IMR-90 (cell line): ENCODE measurements at regions not wholly inside any gene's neighbourhood (a gene's known extent, or its start where the extent isn't known, plus 50 kb on each side); places are given as distances from the start of the nearest gene placed in this dataset.

Experiments used
- ATAC-seq: fragments of 200-7000 bp; cut with Tn5 transposase; 2 replicates; pipeline ENCODE4 v1.9.1; 2020; ENCODE audit warnings: low read depth, mild to moderate bottlenecking, moderate library complexity
- BruUV-seq: library from RNA; stranded (reverse); fragments of 400-500 nt; replicated peaks from 2 replicates; lab custom pipeline; 2021; lab: Mats Ljungman, UMichigan
- CTCF ChIA-PET: fragments of 300-600 bp; formaldehyde crosslinking; extraction: SDS; loops from one replicate; lab custom pipeline; 2021; ENCODE audit warnings: antibody characterized with exemption; lab: Yijun Ruan, JAX
- POLR2A ChIA-PET: fragments of 300-600 bp; sonication (Branson Sonifier 250); formaldehyde crosslinking; loops from one replicate; lab custom pipeline; 2022; ENCODE audit warnings: antibody characterized with exemption; ENCODE audit not compliant: unreplicated experiment; lab: Charles Lee
- DNase-seq: peaks from one replicate; pipeline ENCODE4 v3.0.0; 2013
- H2AFZ ChIP-seq: replicated peaks from 2 replicates; pipeline ENCODE3; 2013; ENCODE audit warnings: low read length, mild to moderate bottlenecking; ENCODE audit not compliant: poor library complexity
- H2AK5ac ChIP-seq: 2 replicates; pipeline ENCODE4 v1.6.1; 2013; ENCODE audit warnings: low read depth, low read length, inconsistent platforms
- H2AK9ac ChIP-seq: replicated peaks from 2 replicates; pipeline ENCODE3; 2013; ENCODE audit warnings: mild to moderate bottlenecking, low read depth, low read length, moderate library complexity; ENCODE audit not compliant: poor library complexity
- H2BK120ac ChIP-seq: 2 replicates; pipeline ENCODE4 v1.6.1; 2013; ENCODE audit warnings: low read depth, low read length, inconsistent platforms
- H2BK15ac ChIP-seq: 3 replicates; pipeline ENCODE4 v1.6.1; 2013; ENCODE audit warnings: low read depth, low read length, inconsistent platforms
- H2BK20ac ChIP-seq: 2 replicates; pipeline ENCODE4 v1.6.1; 2013; ENCODE audit warnings: low read depth, mild to moderate bottlenecking, inconsistent platforms, low read length, moderate library complexity
- H2BK5ac ChIP-seq: 2 replicates; pipeline ENCODE4 v1.6.1; 2013; ENCODE audit warnings: mild to moderate bottlenecking, low read depth, low read length, inconsistent platforms; ENCODE audit not compliant: poor library complexity, severe bottlenecking
- H3K14ac ChIP-seq: replicated peaks from 2 replicates; pipeline ENCODE4 v1.6.1; 2013; ENCODE audit warnings: low read depth, low read length, inconsistent platforms
- H3K18ac ChIP-seq: 2 replicates; pipeline ENCODE4 v1.6.1; 2013; ENCODE audit warnings: low read depth, low read length, control low read depth
- H3K23ac ChIP-seq: 2 replicates; pipeline ENCODE4 v1.6.1; 2013; ENCODE audit warnings: low read depth, low read length, inconsistent platforms
- H3K27ac ChIP-seq: 2 replicates; pipeline ENCODE4 v1.5.1; 2013; ENCODE audit warnings: mild to moderate bottlenecking, control low read depth, low read length; ENCODE audit not compliant: insufficient read depth
- H3K27me3 ChIP-seq: 2 replicates; pipeline ENCODE4 v1.6.1; 2013; ENCODE audit warnings: low read length; ENCODE audit not compliant: control insufficient read depth, insufficient read depth
- H3K36me3 ChIP-seq: 2 replicates; pipeline ENCODE4 v1.6.1; 2013; ENCODE audit warnings: low read length, mixed read lengths; ENCODE audit not compliant: control insufficient read depth, insufficient read depth
- H3K4ac ChIP-seq: 2 replicates; pipeline ENCODE4 v1.6.1; 2013; ENCODE audit warnings: low read depth, low read length, inconsistent platforms
- H3K4me1 ChIP-seq: 2 replicates; pipeline ENCODE4 v1.6.1; 2013; ENCODE audit warnings: low read length, mixed read lengths; ENCODE audit not compliant: control insufficient read depth, insufficient read depth
- H3K4me2 ChIP-seq: 2 replicates; pipeline ENCODE4 v1.6.1; 2013; ENCODE audit warnings: low read depth, mild to moderate bottlenecking, control low read depth, low read length, moderate library complexity
- H3K4me3 ChIP-seq: 2 replicates; pipeline ENCODE4 v1.5.1; 2013; ENCODE audit warnings: low read depth, mild to moderate bottlenecking, control low read depth, low read length, moderate library complexity; ENCODE audit not compliant: insufficient read depth
- H3K56ac ChIP-seq: 2 replicates; pipeline ENCODE4 v1.6.1; 2013; ENCODE audit warnings: low read length, inconsistent platforms; ENCODE audit not compliant: insufficient read depth; ENCODE audit errors: extremely low read depth
- H3K79me1 ChIP-seq, 2 experiments: 2 replicates each; pipeline ENCODE4 v1.6.1; 2013; ENCODE audit warnings: low read length in 2 of 2, inconsistent platforms in 1 of 2, low read depth in 1 of 2
- H3K9ac ChIP-seq: 2 replicates; pipeline ENCODE4 v1.6.1; 2013; ENCODE audit warnings: low read depth, low read length, control low read depth
- H3K9me1 ChIP-seq: 2 replicates; pipeline ENCODE4 v1.6.1; 2013; ENCODE audit warnings: low read length, inconsistent platforms; ENCODE audit not compliant: insufficient read depth
- H3K9me3 ChIP-seq: 2 replicates; pipeline ENCODE4 v1.6.1; 2013; ENCODE audit warnings: low read length; ENCODE audit not compliant: control insufficient read depth, insufficient read depth
- H4K20me1 ChIP-seq: 2 replicates; pipeline ENCODE4 v1.6.1; 2013; ENCODE audit warnings: low read length, inconsistent platforms; ENCODE audit not compliant: insufficient read depth
- H4K5ac ChIP-seq: 2 replicates; pipeline ENCODE4 v1.6.1; 2013; ENCODE audit warnings: mild to moderate bottlenecking, low read depth, low read length, control low read depth
- H4K8ac ChIP-seq, 2 experiments: 2 replicates each; pipeline ENCODE4 v1.6.1; 2013; ENCODE audit warnings: low read depth in 2 of 2, low read length in 2 of 2, control low read depth in 1 of 2, inconsistent platforms in 1 of 2
- H4K91ac ChIP-seq: 2 replicates; pipeline ENCODE4 v1.6.1; 2013; ENCODE audit warnings: low read depth, low read length, inconsistent platforms; ENCODE audit not compliant: insufficient read depth
- ELK1 ChIP-seq: fragments of 150-350 bp; IDR thresholded peaks from 2 replicates; pipeline ENCODE4 v1.6.1; 2016; ENCODE audit warnings: low read depth, mild to moderate bottlenecking, low read length, moderate library complexity, borderline replicate concordance
- FOS ChIP-seq: fragments of 150-350 bp; IDR thresholded peaks from 2 replicates; pipeline ENCODE4 v1.6.1; 2016; ENCODE audit warnings: low read depth, low read length
- RFX5 ChIP-seq: IDR thresholded peaks from 2 replicates; pipeline ENCODE4 v1.8.0; 2012; ENCODE audit warnings: low read depth, mild to moderate bottlenecking, low read length, moderate library complexity
- SMC3 ChIP-seq: fragments of 150-350 bp; IDR thresholded peaks from 2 replicates; pipeline ENCODE4 v1.6.1; 2016; ENCODE audit warnings: low read depth, mild to moderate bottlenecking, antibody characterized with exemption, low read length, moderate library complexity
- WGBS, 2 experiments: methylation state at CpG; one replicate each; pipeline versions ENCODE4 v1.1.5 to v1.1.7; 2013; ENCODE audit warnings: missing lambda C conversion rate in 2 of 2; ENCODE audit not compliant: insufficient read length in 1 of 2; ENCODE audit errors: extremely low coverage in 2 of 2; 5-methylcytosine and 5-hydroxymethylcytosine counted together
- dilution Hi-C: fragments of 300-500 bp; cut with HindIII; formaldehyde crosslinking; loops from one replicate; pipeline ENCODE4 v1.14.3; 2018; ENCODE audit warnings: low sequenced_read_pairs; ENCODE audit not compliant: unreplicated experiment
- in situ Hi-C: fragments of 300-500 bp; cut with MboI; formaldehyde crosslinking; loops from 3 replicates; pipeline ENCODE4 v1.14.3; 2019; ENCODE audit warnings: low sequenced_read_pairs, inconsistent platforms, mixed read lengths
- intact Hi-C: fragments of 100-400 bp; cut with micrococcal nuclease; formaldehyde crosslinking; loops from 2 replicates; pipeline ENCODE4 v1.10.0; 2022

GRCh38 chr9:7287065-7287464 is 512.5 kb downstream of the DMAC1 start:
- Histone ChIP-seq H3K4me1 (no peaks in the 10 kb centered on the region), H3K4me3 (no peak overlapping the region), H3K9ac (no peak overlapping the region), H3K4ac (no peak overlapping the region), H3K18ac (no peak overlapping the region), H4K5ac (no peak overlapping the region), H2AK9ac (no peak overlapping the region), H2BK15ac (no peak overlapping the region), H3K27ac (no peak overlapping the region), H3K14ac (no peak overlapping the region), H3K9me3 (no peaks in the 10 kb centered on the region), H3K9me1 (no peaks in the 10 kb centered on the region), H4K20me1 (no peaks in the 10 kb centered on the region), H2BK120ac (no peak overlapping the region), H2BK5ac (no peak overlapping the region), H2AK5ac (no peak overlapping the region), H2BK20ac (no peak overlapping the region), H3K79me1 (no peaks in the 10 kb centered on the region), H3K56ac (no peak overlapping the region), H4K91ac (no peak overlapping the region), H3K27me3 (peaks cover 2% of the 10 kb centered on the region), H3K4me2 (no peak overlapping the region), H3K36me3 (no peaks in the 10 kb centered on the region), H3K23ac (no peak overlapping the region), H4K8ac (no peak overlapping the region), H2AFZ (no peak overlapping the region)
- DNase-seq (no peak), ATAC-seq (no peak)
- in situ Hi-C loops (no loop called here), dilution Hi-C loops (no loop called here), intact Hi-C loops (no loop called here)
- no peak for TF ChIP-seq RFX5
- no peak for TF ChIP-seq SMC3
- TF ChIP-seq FOS = no peak
- TF ChIP-seq ELK1 = no peak
- WGBS, 2 experiments = no CpG with 5 or more reads among the region's 4 CpGs
- ChIA-PET CTCF (no interaction called here), POLR2A (no interaction called here)
- no TSS peak for BruUV-seq
